ENCODE measurements at regions not wholly inside any gene's neighbourhood (a gene's known extent, or its start where the extent isn't known, plus 50 kb on each side); places are given as distances from the start of the nearest gene placed in this dataset.

- ChIA-PET CTCF (interaction anchor here (0.8 to 4.6 kb wide), 3 partner anchors 216 to 269 kb away, joined by 3 to 33 read pairs (median 4); no protein-coding TSS in a partner anchor), RAD21 (ENCODE audit: unreplicated experiment) (interaction anchor here (1.8 kb wide), 1 partner anchor 268 kb away, joined by 13 read pairs; no protein-coding TSS in a partner anchor)
- no peak for DNase-seq (ENCODE audit: low read depth, low spot score)
Observed at GRCh38 chr4:27316176-27316575, 455.5 kb downstream of the STIM2 start.

GRCh38 chr4:27318740-27319139 is 458.1 kb downstream of the STIM2 start:
- in situ Hi-C loops (cut with MboI), result no loop called here
- peak; percentile 76 for ATAC-seq
- CTCF ChIA-PET, result interaction anchor here (0.7 to 4.6 kb wide), 3 partner anchors 20 to 271 kb away, joined by 4 to 33 read pairs (median 5); no protein-coding TSS in a partner anchor
- POLR2A ChIA-PET, result no interaction called here
- no TSS peak for BruUV-seq (replicated peaks)
- DNase-seq (ENCODE audit: low read depth, low spot score), result peak; percentile 2
- WGBS (ENCODE audit: insufficient coverage, insufficient replicate concordance, low lambda C conversion rate, missing lambda C conversion rate), result 0% methylated on average over 6 of the region's 6 CpGs
- SMC1A ChIA-PET (ENCODE audit: uncharacterized antibody, unreplicated experiment), result interaction anchor here (1.0 to 3.1 kb wide), 4 partner anchors 8 to 270 kb away, joined by 3 to 20 read pairs (median 4); no protein-coding TSS in a partner anchor
- no peak for FAIRE-seq
- TF ChIP-seq SMC3 (IDR thresholded peaks at IDR 0.05; ENCODE audit: borderline replicate concordance, low read length), result peak; percentile 63
- TF ChIP-seq CHD2 (IDR thresholded peaks at IDR 0.05; ENCODE audit: borderline replicate concordance, low read depth, low read length), result no peak
- peak; percentile 17; the same call in 1 of the 2 replicates for TF ChIP-seq RUNX3 (IDR thresholded peaks at IDR 0.05; ENCODE audit: low read length)
- TF ChIP-seq RAD21 (IDR thresholded peaks at IDR 0.05; ENCODE audit: insufficient read depth, low read depth, low read length), result peak; percentile 52
- TF ChIP-seq ZNF207 (IDR thresholded peaks at IDR 0.05; ENCODE audit: borderline replicate concordance), result no peak
- no peak for TF ChIP-seq CBFB (IDR thresholded peaks at IDR 0.05; ENCODE audit: low read depth)
- TF ChIP-seq PML (IDR thresholded peaks at IDR 0.05; ENCODE audit: low read length), result no peak
- peak; percentile 46 to 48 (median 46); a peak in 5 of 6 replicates for TF ChIP-seq CTCF (IDR thresholded peaks at IDR 0.05 in 2 of 3, conservative IDR thresholded peaks at IDR 0.05 in 1 of 3; ENCODE audit: control insufficient read depth in 2 of 3, extremely low read depth in 1 of 3, insufficient read depth in 1 of 3, low read depth in 3 of 3, low read length in 3 of 3)
- no peak for TF ChIP-seq SREBF1 (IDR thresholded peaks at IDR 0.05; ENCODE audit: low read length)
- Histone ChIP-seq H3K79me2 (ENCODE audit: control insufficient read depth, insufficient read depth, low read length) (no peaks in the 10 kb centered on the region), H3K9me3 (replicated peaks; ENCODE audit: control insufficient read depth, insufficient read depth, low read length) (no peaks in the 10 kb centered on the region), H3K27ac (ENCODE audit: control insufficient read depth, insufficient read depth) (no peak overlapping the region), H3K9ac (ENCODE audit: control insufficient read depth, insufficient read depth, low read length) (no peak overlapping the region), H2AFZ (ENCODE audit: control insufficient read depth, low read depth, low read length) (no peak overlapping the region), H3K4me1 (ENCODE audit: control insufficient read depth, insufficient read depth, low read length) (no peaks in the 10 kb centered on the region), H3K4me2 (ENCODE audit: control insufficient read depth, insufficient read depth) (no peak overlapping the region), H3K27me3 (replicated peaks in 1 of 2; ENCODE audit: control insufficient read depth in 2 of 2, insufficient read depth in 2 of 2, low read length in 1 of 2) (no peaks in the 10 kb centered on the region), H4K20me1 (ENCODE audit: control insufficient read depth, insufficient read depth) (no peaks in the 10 kb centered on the region), H3K4me3 (no peak overlapping the region), H3K36me3 (ENCODE audit: control insufficient read depth in 2 of 2, insufficient read depth in 2 of 2, low read length in 1 of 2) (no peaks in the 10 kb centered on the region)
- RAD21 ChIA-PET (ENCODE audit: unreplicated experiment), result interaction anchor here (3.0 kb wide), 1 partner anchor 269 kb away, joined by 22 read pairs; no protein-coding TSS in a partner anchor
- intact Hi-C loops (cut with micrococcal nuclease; ENCODE audit: unreplicated experiment), result loop anchor here (1.0 to 5.0 kb wide), 3 partner anchors 141 to 270 kb away; no protein-coding TSS in a partner anchor

More at GRCh38 chr4:27316176-27316575, 455.5 kb downstream of the STIM2 start:
- Histone ChIP-seq H3K79me2 (ENCODE audit: control insufficient read depth, insufficient read depth, low read length) (no peaks in the 10 kb centered on the region), H3K9me3 (replicated peaks; ENCODE audit: control insufficient read depth, insufficient read depth, low read length) (no peaks in the 10 kb centered on the region), H3K9ac (ENCODE audit: control insufficient read depth, insufficient read depth, low read length) (no peak overlapping the region), H3K4me1 (ENCODE audit: control insufficient read depth, insufficient read depth, low read length) (no peaks in the 10 kb centered on the region), H3K4me3 (no peak overlapping the region), H2AFZ (ENCODE audit: control insufficient read depth, low read depth, low read length) (no peak overlapping the region), H3K27ac (ENCODE audit: control insufficient read depth, insufficient read depth) (no peak overlapping the region), H3K27me3 (replicated peaks in 1 of 2; ENCODE audit: control insufficient read depth in 2 of 2, insufficient read depth in 2 of 2, low read length in 1 of 2) (no peaks in the 10 kb centered on the region), H3K36me3 (ENCODE audit: control insufficient read depth in 2 of 2, insufficient read depth in 2 of 2, low read length in 1 of 2) (no peaks in the 10 kb centered on the region), H4K20me1 (ENCODE audit: control insufficient read depth, insufficient read depth) (no peaks in the 10 kb centered on the region), H3K4me2 (ENCODE audit: control insufficient read depth, insufficient read depth) (no peak overlapping the region)
- ChIA-PET POLR2A (no interaction called here), SMC1A (ENCODE audit: uncharacterized antibody, unreplicated experiment) (interaction anchor here (0.9 to 1.8 kb wide), 5 partner anchors 8 to 268 kb away, joined by 3 to 14 read pairs (median 3); no protein-coding TSS in a partner anchor)
- FAIRE-seq, result no peak
- BruUV-seq (replicated peaks), result no TSS peak
- TF ChIP-seq TCF3 (IDR thresholded peaks at IDR 0.05; ENCODE audit: borderline replicate concordance, insufficient read depth, low read depth, low read length) (no peak), MAX (IDR thresholded peaks at IDR 0.05; ENCODE audit: low read depth, low read length) (no peak), E2F4 (IDR thresholded peaks at IDR 0.05; ENCODE audit: low read depth, low read length) (no peak), EED (IDR thresholded peaks at IDR 0.05; ENCODE audit: low read depth) (no peak)
- WGBS (ENCODE audit: insufficient coverage, insufficient replicate concordance, low lambda C conversion rate, missing lambda C conversion rate), result 27% methylated on average over 4 of the region's 4 CpGs
- ATAC-seq, result no peak
- in situ Hi-C loops (cut with MboI) (no loop called here), intact Hi-C loops (cut with micrococcal nuclease; ENCODE audit: unreplicated experiment) (loop anchor here (5.0 kb wide), 1 partner anchor 139 kb away; no protein-coding TSS in a partner anchor)

Measured in GM12878 (cell line).